ENCODE measurements at regions not wholly inside any gene's neighbourhood (a gene's known extent, or its start where the extent isn't known, plus 50 kb on each side); places are given as distances from the start of the nearest gene placed in this dataset.

DNA sequence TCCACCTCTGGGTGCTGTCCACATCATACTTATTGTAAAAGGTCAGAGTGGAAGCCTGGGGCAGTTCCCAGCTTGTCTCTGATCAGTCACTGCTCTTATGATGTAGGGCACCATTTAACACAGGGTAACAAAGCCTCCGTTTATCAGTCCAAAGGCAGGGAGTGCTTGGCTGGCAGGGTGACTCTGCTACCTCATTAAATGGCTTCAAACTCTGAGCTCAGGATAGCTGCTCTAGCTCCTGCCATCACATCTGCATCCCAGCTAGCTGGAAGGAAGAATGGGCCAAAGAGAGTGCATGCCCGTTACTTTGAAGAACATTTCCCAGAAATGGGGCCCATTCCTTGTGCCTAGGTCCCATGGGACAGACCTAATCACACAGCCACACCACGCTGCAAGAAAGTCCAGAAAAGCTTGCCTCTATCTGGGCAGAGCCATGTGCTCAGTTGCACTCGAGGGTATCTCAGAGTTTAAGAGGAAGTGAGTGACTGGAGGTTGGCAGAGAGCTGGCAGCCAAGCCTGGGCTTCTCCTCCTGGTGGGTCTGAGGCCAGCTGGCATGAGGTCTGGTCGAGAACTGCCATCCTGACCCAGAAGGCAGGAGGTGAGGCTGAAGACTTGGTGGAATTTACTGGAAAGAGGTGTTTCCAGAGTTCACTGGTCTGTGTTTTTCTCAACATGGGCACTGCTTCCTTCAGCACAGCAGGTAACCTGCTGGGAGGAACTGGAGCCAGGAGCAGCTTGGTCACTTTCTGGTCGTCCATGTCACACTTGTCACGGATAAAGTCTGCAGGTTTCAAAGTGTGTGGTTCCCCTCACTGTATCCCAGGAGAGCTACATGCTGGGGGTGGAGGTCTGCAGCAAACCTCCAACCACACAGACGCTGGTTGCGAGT is 935.7 kb downstream of the BRD1 start:
- Histone ChIP-seq H3K27me3 (ENCODE audit: control insufficient read depth, insufficient read depth, low read length) (no peaks in the 10 kb centered on the region), H3K27ac (ENCODE audit: low read length) (no peak overlapping the region), H3K9me3 (ENCODE audit: control insufficient read depth, insufficient read depth, low read length) (no peaks in the 10 kb centered on the region), H3K4me3 (ENCODE audit: low read length) (no peak overlapping the region), H3K4me1 (ENCODE audit: control insufficient read depth, insufficient read depth, low read length) (no peaks in the 10 kb centered on the region), H3K36me3 (ENCODE audit: control insufficient read depth, insufficient read depth, low read length) (no peaks in the 10 kb centered on the region)
- TF ChIP-seq, protein P1, sequence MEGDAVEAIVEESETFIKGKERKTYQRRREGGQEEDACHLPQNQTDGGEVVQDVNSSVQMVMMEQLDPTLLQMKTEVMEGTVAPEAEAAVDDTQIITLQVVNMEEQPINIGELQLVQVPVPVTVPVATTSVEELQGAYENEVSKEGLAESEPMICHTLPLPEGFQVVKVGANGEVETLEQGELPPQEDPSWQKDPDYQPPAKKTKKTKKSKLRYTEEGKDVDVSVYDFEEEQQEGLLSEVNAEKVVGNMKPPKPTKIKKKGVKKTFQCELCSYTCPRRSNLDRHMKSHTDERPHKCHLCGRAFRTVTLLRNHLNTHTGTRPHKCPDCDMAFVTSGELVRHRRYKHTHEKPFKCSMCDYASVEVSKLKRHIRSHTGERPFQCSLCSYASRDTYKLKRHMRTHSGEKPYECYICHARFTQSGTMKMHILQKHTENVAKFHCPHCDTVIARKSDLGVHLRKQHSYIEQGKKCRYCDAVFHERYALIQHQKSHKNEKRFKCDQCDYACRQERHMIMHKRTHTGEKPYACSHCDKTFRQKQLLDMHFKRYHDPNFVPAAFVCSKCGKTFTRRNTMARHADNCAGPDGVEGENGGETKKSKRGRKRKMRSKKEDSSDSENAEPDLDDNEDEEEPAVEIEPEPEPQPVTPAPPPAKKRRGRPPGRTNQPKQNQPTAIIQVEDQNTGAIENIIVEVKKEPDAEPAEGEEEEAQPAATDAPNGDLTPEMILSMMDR (IDR thresholded peaks at IDR 0.05): no peak
- no peaks in the 10 kb centered on the region for H3K4me1 Mint-ChIP-seq
- ATAC-seq (no peak), DNase-seq (no peak)
- intact Hi-C loops (cut with micrococcal nuclease): no loop called here
- no peak overlapping the region for H3K27ac Mint-ChIP-seq
- 64% methylated on average over 9 of the region's 9 CpGs for WGBS (ENCODE audit: insufficient coverage)
- no peaks in the 10 kb centered on the region for H3K9me3 Mint-ChIP-seq
- H3K36me3 Mint-ChIP-seq: no peaks in the 10 kb centered on the region
- H3K4me3 Mint-ChIP-seq: no peak overlapping the region
- peaks cover 0 to 3% of the 10 kb centered on the region in 2 donors for H3K27me3 Mint-ChIP-seq (ENCODE audit: low read depth in 2 of 2)

DNA sequence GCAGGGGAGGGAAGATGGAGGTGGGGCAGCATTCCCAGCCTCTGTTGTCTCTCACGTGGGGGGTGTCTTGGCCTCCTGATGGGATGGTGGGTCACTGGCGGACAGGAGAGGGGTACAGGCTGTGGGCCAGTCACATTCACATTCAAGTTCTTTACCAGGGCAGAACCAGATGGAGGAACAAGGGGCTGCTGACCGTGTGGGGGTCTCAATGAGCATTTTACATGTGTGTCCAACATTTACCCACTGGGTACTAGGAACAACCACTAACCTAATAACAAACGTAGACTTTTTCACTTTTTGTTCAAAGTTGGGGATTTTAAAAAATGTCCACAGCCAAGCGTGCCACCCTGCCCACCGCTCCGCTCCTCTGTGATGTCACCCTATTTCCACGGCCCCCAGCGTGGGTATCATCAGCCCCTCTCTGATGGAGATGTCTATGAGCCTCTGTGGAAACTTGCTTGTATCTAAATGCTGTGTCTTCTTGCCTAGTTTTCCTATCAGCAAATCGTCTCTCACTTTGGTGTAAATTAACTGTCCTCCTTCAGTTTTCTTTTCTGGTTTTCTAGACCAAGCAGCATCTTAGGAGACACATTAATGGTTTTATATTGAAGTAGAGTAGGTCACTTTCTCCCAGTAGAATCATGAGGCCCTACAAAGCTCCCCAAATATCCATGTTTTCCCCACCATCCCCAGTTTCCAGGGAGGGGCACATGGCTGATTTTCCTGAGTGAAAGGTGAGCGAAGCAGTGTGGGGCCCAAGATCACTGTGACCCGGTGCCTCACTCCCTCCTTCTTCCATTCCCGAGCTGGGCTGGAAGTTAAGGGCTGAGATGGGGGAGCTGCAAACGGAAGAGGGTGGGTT is 936.7 kb downstream of the BRD1 start:
- Histone ChIP-seq H3K4me1 (ENCODE audit: control insufficient read depth, insufficient read depth, low read length) (no peaks in the 10 kb centered on the region), H3K27me3 (ENCODE audit: control insufficient read depth, insufficient read depth, low read length) (no peaks in the 10 kb centered on the region), H3K9me3 (ENCODE audit: control insufficient read depth, insufficient read depth, low read length) (no peaks in the 10 kb centered on the region), H3K27ac (ENCODE audit: low read length) (no peak overlapping the region), H3K4me3 (ENCODE audit: low read length) (no peak overlapping the region), H3K36me3 (ENCODE audit: control insufficient read depth, insufficient read depth, low read length) (no peaks in the 10 kb centered on the region)
- Mint-ChIP-seq H3K4me1 (no peaks in the 10 kb centered on the region), H3K27ac (no peak overlapping the region), H3K36me3 (no peaks in the 10 kb centered on the region), H3K27me3 (ENCODE audit: low read depth in 2 of 2) (peaks cover 0 to 3% of the 10 kb centered on the region in 2 donors), H3K4me3 (no peak overlapping the region), H3K9me3 (no peaks in the 10 kb centered on the region)
- TF ChIP-seq, protein P1 (IDR thresholded peaks at IDR 0.05): no peak
- no peak for DNase-seq
- 77% methylated on average over 13 of the region's 14 CpGs for WGBS (ENCODE audit: insufficient coverage)
- ATAC-seq: no peak
- intact Hi-C loops (cut with micrococcal nuclease): no loop called here

DNA sequence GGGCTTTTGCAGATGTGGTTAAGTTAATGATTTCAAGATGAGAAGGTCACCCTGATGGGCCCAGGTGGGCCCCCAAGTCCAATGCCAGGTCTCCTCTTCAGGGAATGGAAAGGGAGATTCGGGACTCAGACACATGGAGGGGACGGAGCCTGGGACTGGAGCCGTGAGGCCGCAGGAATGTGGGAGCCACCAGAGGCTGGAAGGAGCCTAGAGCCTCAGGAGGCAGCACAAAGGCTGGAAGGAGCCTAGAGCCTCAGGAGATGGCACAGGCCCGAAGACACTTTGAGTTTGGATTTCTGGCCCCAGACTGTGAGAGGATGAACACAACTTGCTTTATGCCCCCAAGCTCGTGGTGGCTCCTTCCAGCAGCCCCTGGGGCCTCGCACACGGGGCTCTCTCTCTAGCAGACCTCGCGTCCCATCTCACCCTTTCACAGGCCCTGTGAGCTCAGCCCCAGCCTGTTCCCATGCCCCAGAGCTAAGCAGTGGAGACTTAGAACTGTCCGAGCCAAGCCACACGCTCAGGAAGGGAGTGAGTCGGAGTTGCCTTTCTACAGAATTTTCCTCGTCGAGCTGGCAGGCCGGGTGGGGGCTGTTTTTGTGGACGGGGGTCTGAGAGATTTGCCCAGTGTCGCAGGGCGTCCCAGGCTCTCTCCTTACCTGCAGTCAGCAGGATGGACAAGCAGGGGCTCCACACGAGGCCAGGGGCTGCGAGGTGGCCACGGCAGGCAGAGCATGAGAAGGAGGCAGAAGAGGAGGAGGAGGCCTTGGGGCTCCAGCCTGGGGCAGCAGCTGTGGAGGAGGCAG is 937.6 kb downstream of the BRD1 start:
- no peaks in the 10 kb centered on the region for H3K4me1 ChIP-seq (ENCODE audit: control insufficient read depth, insufficient read depth, low read length)
- H3K4me3 ChIP-seq (ENCODE audit: low read length): no peak overlapping the region
- H3K36me3 ChIP-seq (ENCODE audit: control insufficient read depth, insufficient read depth, low read length): no peaks in the 10 kb centered on the region
- H3K9me3 ChIP-seq (ENCODE audit: control insufficient read depth, insufficient read depth, low read length): no peaks in the 10 kb centered on the region
- no peaks in the 10 kb centered on the region for H3K36me3 Mint-ChIP-seq
- TF ChIP-seq, protein P1 (IDR thresholded peaks at IDR 0.05): no peak
- no peak for ATAC-seq
- H3K27ac ChIP-seq (ENCODE audit: low read length): no peak overlapping the region
- intact Hi-C loops (cut with micrococcal nuclease): no loop called here
- H3K27ac Mint-ChIP-seq: no peak overlapping the region
- H3K27me3 ChIP-seq (ENCODE audit: control insufficient read depth, insufficient read depth, low read length): no peaks in the 10 kb centered on the region
- no peaks in the 10 kb centered on the region for H3K9me3 Mint-ChIP-seq
- H3K4me3 Mint-ChIP-seq: no peak overlapping the region
- peaks cover 0 to 3% of the 10 kb centered on the region in 2 donors for H3K27me3 Mint-ChIP-seq (ENCODE audit: low read depth in 2 of 2)
- WGBS (ENCODE audit: insufficient coverage): 78% methylated on average over 22 of the region's 22 CpGs
- no peaks in the 10 kb centered on the region for H3K4me1 Mint-ChIP-seq
- DNase-seq: no peak
